Urinary bladder (tissue), 3 donors: ENCODE measurements at regions not wholly inside any gene's neighbourhood (a gene's known extent, or its start where the extent isn't known, plus 50 kb on each side); places are given as distances from the start of the nearest gene placed in this dataset.
"Not testable (repeated sequence)": the region's sequence is repeated elsewhere in the genome, so short reads cannot be mapped to it uniquely, and the experiment has no call there.

ENCODE experiments used
- DNase-seq: peaks from one replicate; pipeline ENCODE4 v3.0.0-alpha.2; 2015; ENCODE audit errors: extremely low spot score
- H3K27ac ChIP-seq: one replicate; pipeline ENCODE4 v1.5.1; 2013; ENCODE audit warnings: low read depth, mild to moderate bottlenecking, moderate library complexity
- H3K36me3 ChIP-seq: one replicate; pipeline ENCODE4 v1.6.1; 2013; ENCODE audit warnings: mild to moderate bottlenecking, moderate library complexity; ENCODE audit not compliant: insufficient read depth
- H3K4me1 ChIP-seq: one replicate; pipeline ENCODE4 v1.6.1; 2013; ENCODE audit warnings: mild to moderate bottlenecking, moderate library complexity; ENCODE audit not compliant: insufficient read depth
- H3K4me3 ChIP-seq: one replicate; pipeline ENCODE4 v1.5.1; 2013; ENCODE audit warnings: low read depth, low read length
- WGBS: extraction: QIAGEN DNeasy Blood & Tissue Kit; methylation state at CpG from one replicate; pipeline ENCODE4 v1.1.7; 2013; 5-methylcytosine and 5-hydroxymethylcytosine counted together
- donor health status: healthy with polysubstance abuse.
- donor health status: healthy.

- 76% methylated on average over 17 of the region's 17 CpGs for WGBS
- H3K4me3 ChIP-seq: no peak overlapping the region
- H3K27ac ChIP-seq: no peak overlapping the region
- no peak for DNase-seq
- no peaks in the 10 kb centered on the region for H3K36me3 ChIP-seq
- no peaks in the 10 kb centered on the region for H3K4me1 ChIP-seq
These were observed 69.7 kb upstream of the ANTXRL start for GRCh38 chr10:46216836-46217751.

- H3K4me3 ChIP-seq: no peak overlapping the region
- no peak for DNase-seq
These were observed 68.9 kb upstream of the ANTXRL start for GRCh38 chr10:46217752-46218453.

GRCh38 chr10:46218921-46219320, 67.9 kb upstream of the ANTXRL start:
- 30% methylated on average over 2 of the region's 2 CpGs for WGBS
- H3K4me1 ChIP-seq: no peaks in the 10 kb centered on the region
- no peak for DNase-seq
- no peaks in the 10 kb centered on the region for H3K36me3 ChIP-seq
- H3K4me3 ChIP-seq: no peak overlapping the region
- no peak overlapping the region for H3K27ac ChIP-seq

More at GRCh38 chr10:46217752-46218453, 68.9 kb upstream of the ANTXRL start:
- Histone ChIP-seq H3K4me1 (no peaks in the 10 kb centered on the region), H3K27ac (no peak overlapping the region), H3K36me3 (no peaks in the 10 kb centered on the region)
- 64% methylated on average over 6 of the region's 6 CpGs for WGBS

GRCh38 chr10:46219431-46219990, 67.3 kb upstream of the ANTXRL start:
- DNase-seq: not testable (repeated sequence)

GRCh38 chr10:46220187-46220586, 66.6 kb upstream of the ANTXRL start:
- Histone ChIP-seq H3K4me3 (no peak overlapping the region), H3K36me3 (no peaks in the 10 kb centered on the region), H3K4me1 (no peaks in the 10 kb centered on the region), H3K27ac (no peak overlapping the region)
- DNase-seq: no peak
- WGBS: 84% methylated on average over 5 of the region's 5 CpGs

More at GRCh38 chr10:46219431-46219990, 67.3 kb upstream of the ANTXRL start:
- whole genome bisulfite sequencing: 64% methylated on average over 5 of the region's 5 CpGs
- not testable (repeated sequence) for H3K4me1 ChIP-seq, H3K36me3 ChIP-seq, H3K4me3 ChIP-seq, H3K27ac ChIP-seq

- H3K4me1 ChIP-seq: no peaks in the 10 kb centered on the region
- no peak for DNase-seq
- WGBS: 78% methylated on average over 9 of the region's 9 CpGs
- no peaks in the 10 kb centered on the region for H3K36me3 ChIP-seq
- no peak overlapping the region for H3K27ac ChIP-seq
- no peak overlapping the region for H3K4me3 ChIP-seq
These were observed 65.8 kb upstream of the ANTXRL start for GRCh38 chr10:46220872-46221538.

GRCh38 chr10:46222364-46222935, 64.3 kb upstream of the ANTXRL start:
- no peak for DNase-seq
- 88% methylated on average over 4 of the region's 4 CpGs for WGBS
- no peak overlapping the region for H3K4me3 ChIP-seq
- H3K36me3 ChIP-seq: no peaks in the 10 kb centered on the region
- H3K27ac ChIP-seq: no peak overlapping the region
- no peaks in the 10 kb centered on the region for H3K4me1 ChIP-seq

- Histone ChIP-seq H3K27ac (no peak overlapping the region), H3K36me3 (no peaks in the 10 kb centered on the region), H3K4me3 (no peak overlapping the region), H3K4me1 (no peaks in the 10 kb centered on the region)
- DNase-seq: no peak
- WGBS: 96% methylated on average over 5 of the region's 5 CpGs
These were observed 63.7 kb upstream of the ANTXRL start for GRCh38 chr10:46223064-46223480.

GRCh38 chr10:46223626-46224413, 63.0 kb upstream of the ANTXRL start:
- H3K27ac ChIP-seq: no peak overlapping the region
- 98% methylated on average over 10 of the region's 10 CpGs for WGBS
- no peaks in the 10 kb centered on the region for H3K36me3 ChIP-seq
- no peak for DNase-seq
- H3K4me3 ChIP-seq: no peak overlapping the region
- no peaks in the 10 kb centered on the region for H3K4me1 ChIP-seq

- H3K27ac ChIP-seq: no peak overlapping the region
- 96% methylated on average over 2 of the region's 2 CpGs for WGBS
These were observed 62.4 kb upstream of the ANTXRL start for GRCh38 chr10:46224414-46224682.

GRCh38 chr10:46225597-46225996, 61.2 kb upstream of the ANTXRL start:
- Histone ChIP-seq H3K4me3 (no peak overlapping the region), H3K27ac (no peak overlapping the region), H3K36me3 (no peaks in the 10 kb centered on the region), H3K4me1 (no peaks in the 10 kb centered on the region)
- no peak for DNase-seq
- WGBS: 76% methylated on average over 5 of the region's 5 CpGs

More at GRCh38 chr10:46224414-46224682, 62.4 kb upstream of the ANTXRL start:
- Histone ChIP-seq H3K4me3 (no peak overlapping the region), H3K36me3 (no peaks in the 10 kb centered on the region), H3K4me1 (no peaks in the 10 kb centered on the region)
- no peak for DNase-seq

- Histone ChIP-seq H3K27ac (no peak overlapping the region), H3K4me1 (no peaks in the 10 kb centered on the region), H3K4me3 (no peak overlapping the region), H3K36me3 (no peaks in the 10 kb centered on the region)
- WGBS: 61% methylated on average over 2 of the region's 2 CpGs
- no peak for DNase-seq
These were observed 60.6 kb upstream of the ANTXRL start for GRCh38 chr10:46226232-46226631.
